ENCODE measurements at regions not wholly inside any gene's neighbourhood (a gene's known extent, or its start where the extent isn't known, plus 50 kb on each side); places are given as distances from the start of the nearest gene placed in this dataset.

DNA sequence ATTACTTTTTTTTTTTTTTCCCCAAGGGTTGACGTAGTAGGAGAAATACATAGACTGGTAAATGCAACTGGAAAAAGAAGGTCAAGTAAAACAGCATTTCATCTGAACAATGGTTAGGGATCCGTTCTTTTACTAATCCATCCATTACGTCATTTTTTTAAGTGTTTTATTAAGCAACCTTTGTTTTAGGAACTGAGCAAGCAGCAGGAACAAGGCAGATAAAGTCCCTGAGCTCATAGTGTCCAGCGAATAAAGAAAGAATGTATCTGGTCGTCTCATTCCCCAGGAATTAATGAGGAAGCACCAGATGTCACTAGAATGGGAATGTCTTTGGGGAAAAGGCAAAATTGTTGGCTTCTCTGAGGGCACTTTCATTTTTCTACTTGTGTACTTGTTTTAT lies 842.4 kb downstream of the TDRD15 start:
- TF ChIP-seq, protein P1, sequence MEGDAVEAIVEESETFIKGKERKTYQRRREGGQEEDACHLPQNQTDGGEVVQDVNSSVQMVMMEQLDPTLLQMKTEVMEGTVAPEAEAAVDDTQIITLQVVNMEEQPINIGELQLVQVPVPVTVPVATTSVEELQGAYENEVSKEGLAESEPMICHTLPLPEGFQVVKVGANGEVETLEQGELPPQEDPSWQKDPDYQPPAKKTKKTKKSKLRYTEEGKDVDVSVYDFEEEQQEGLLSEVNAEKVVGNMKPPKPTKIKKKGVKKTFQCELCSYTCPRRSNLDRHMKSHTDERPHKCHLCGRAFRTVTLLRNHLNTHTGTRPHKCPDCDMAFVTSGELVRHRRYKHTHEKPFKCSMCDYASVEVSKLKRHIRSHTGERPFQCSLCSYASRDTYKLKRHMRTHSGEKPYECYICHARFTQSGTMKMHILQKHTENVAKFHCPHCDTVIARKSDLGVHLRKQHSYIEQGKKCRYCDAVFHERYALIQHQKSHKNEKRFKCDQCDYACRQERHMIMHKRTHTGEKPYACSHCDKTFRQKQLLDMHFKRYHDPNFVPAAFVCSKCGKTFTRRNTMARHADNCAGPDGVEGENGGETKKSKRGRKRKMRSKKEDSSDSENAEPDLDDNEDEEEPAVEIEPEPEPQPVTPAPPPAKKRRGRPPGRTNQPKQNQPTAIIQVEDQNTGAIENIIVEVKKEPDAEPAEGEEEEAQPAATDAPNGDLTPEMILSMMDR (IDR thresholded peaks at IDR 0.05): no peak
- no peak for TF ChIP-seq POLR2A (IDR thresholded peaks at IDR 0.05)
- no peak for TF ChIP-seq POLR2AphosphoS5 (IDR thresholded peaks at IDR 0.05)
